Liver (tissue), 7 donors: ENCODE measurements at regions not wholly inside any gene's neighbourhood (a gene's known extent, or its start where the extent isn't known, plus 50 kb on each side); places are given as distances from the start of the nearest gene placed in this dataset.

Experiments
- DNase-seq: peaks from one replicate; pipeline ENCODE4 v3.0.0-alpha.2; 2017; ENCODE audit warnings: low spot score
- H3K27ac ChIP-seq, 2 donors: one replicate each; pipeline ENCODE4 v1.7.0; 2013; ENCODE audit warnings: inconsistent platforms in 2 of 2, low read length in 2 of 2, control low read depth in 1 of 2, low read depth in 1 of 2, mild to moderate bottlenecking in 1 of 2
- H3K27me3 ChIP-seq, 4 donors: one replicate each; pipeline versions ENCODE4 v1.6.1 to v1.7.0; 2013; ENCODE audit warnings: low read length in 3 of 4, inconsistent platforms in 1 of 4, mild to moderate bottlenecking in 1 of 4, moderate library complexity in 1 of 4; ENCODE audit not compliant: control insufficient read depth in 4 of 4, insufficient read depth in 4 of 4
- H3K36me3 ChIP-seq, 4 donors: one replicate each; pipeline versions ENCODE4 v1.6.1 to v1.7.0; 2013; ENCODE audit warnings: low read length in 3 of 4, mild to moderate bottlenecking in 3 of 4, low read depth in 1 of 4, moderate library complexity in 1 of 4; ENCODE audit not compliant: control insufficient read depth in 4 of 4, insufficient read depth in 3 of 4
- H3K4me1 ChIP-seq, 4 donors: one replicate each; pipeline versions ENCODE4 v1.6.1 to v1.7.0; 2013; ENCODE audit warnings: low read length in 3 of 4, mild to moderate bottlenecking in 3 of 4, moderate library complexity in 1 of 4; ENCODE audit not compliant: control insufficient read depth in 4 of 4, insufficient read depth in 4 of 4
- H3K4me3 ChIP-seq, 3 donors: one replicate each; pipeline versions ENCODE4 v1.6.1 to v1.7.0; 2013; ENCODE audit warnings: low read length in 3 of 3, control low read depth in 1 of 3, low read depth in 1 of 3, mild to moderate bottlenecking in 1 of 3
- H3K9ac ChIP-seq, 2 donors: one replicate each; pipeline ENCODE4 v1.7.0; 2013; ENCODE audit warnings: low read length in 2 of 2, mild to moderate bottlenecking in 2 of 2, moderate library complexity in 2 of 2, control low read depth in 1 of 2, low read depth in 1 of 2
- H3K9me3 ChIP-seq, 4 donors: one replicate each; pipeline versions ENCODE4 v1.6.1 to v1.7.0; 2013; ENCODE audit warnings: low read length in 3 of 4; ENCODE audit not compliant: control insufficient read depth in 4 of 4
- FOXA1 ChIP-seq: IDR thresholded peaks from 2 replicates; pipeline ENCODE4 v1.6.1; 2016; ENCODE audit warnings: antibody characterized with exemption
- HNF4G ChIP-seq: IDR thresholded peaks from 2 replicates; pipeline ENCODE4 v1.6.1; 2016; ENCODE audit warnings: antibody characterized with exemption
- RAD21 ChIP-seq, 2 donors: IDR thresholded peaks; 2 replicates each; pipeline ENCODE4 v1.6.1; 2016; ENCODE audit warnings: antibody characterized with exemption in 2 of 2, mild to moderate bottlenecking in 2 of 2
- REST ChIP-seq: IDR thresholded peaks from 2 replicates; pipeline ENCODE4 v1.6.1; 2016; ENCODE audit warnings: antibody characterized with exemption, mild to moderate bottlenecking
- ZBTB33 ChIP-seq: IDR thresholded peaks from 2 replicates; pipeline ENCODE4 v1.6.1; 2016; ENCODE audit warnings: antibody characterized with exemption
- WGBS: extraction: QIAGEN DNeasy Blood & Tissue Kit; methylation state at CpG from one replicate; pipeline ENCODE4 v1.1.7; 2013; 5-methylcytosine and 5-hydroxymethylcytosine counted together
- donor health status: healthy.
- donor health status: healthy.
- donor health status: healthy.
- donor health status: healthy.

- H3K9ac ChIP-seq: no peak overlapping the region
- H3K4me1 ChIP-seq: peaks cover 0 to 4% (median 0%) of the 10 kb centered on the region in 4 donors
- no peak overlapping the region for H3K27ac ChIP-seq
- H3K9me3 ChIP-seq: no peaks in the 10 kb centered on the region
- no peak for DNase-seq
- peak overlapping the region in 1 of 3 donors; percentile 10 for H3K4me3 ChIP-seq
- no peaks in the 10 kb centered on the region for H3K27me3 ChIP-seq
- no peak for TF ChIP-seq HNF4G
- TF ChIP-seq ZBTB33: no peak
- TF ChIP-seq RAD21 (IDR thresholded peaks at IDR 0.05): no peak
- TF ChIP-seq FOXA1: no peak
- TF ChIP-seq REST: no peak
- no peaks in the 10 kb centered on the region for H3K36me3 ChIP-seq
- 80% methylated on average over 53 of the region's 53 CpGs for WGBS
These were observed 51.6 kb upstream of the SRRM3 start for GRCh38 chr7:76149847-76150691.
